ENCODE measurements at regions not wholly inside any gene's neighbourhood (a gene's known extent, or its start where the extent isn't known, plus 50 kb on each side); places are given as distances from the start of the nearest gene placed in this dataset.

DNA sequence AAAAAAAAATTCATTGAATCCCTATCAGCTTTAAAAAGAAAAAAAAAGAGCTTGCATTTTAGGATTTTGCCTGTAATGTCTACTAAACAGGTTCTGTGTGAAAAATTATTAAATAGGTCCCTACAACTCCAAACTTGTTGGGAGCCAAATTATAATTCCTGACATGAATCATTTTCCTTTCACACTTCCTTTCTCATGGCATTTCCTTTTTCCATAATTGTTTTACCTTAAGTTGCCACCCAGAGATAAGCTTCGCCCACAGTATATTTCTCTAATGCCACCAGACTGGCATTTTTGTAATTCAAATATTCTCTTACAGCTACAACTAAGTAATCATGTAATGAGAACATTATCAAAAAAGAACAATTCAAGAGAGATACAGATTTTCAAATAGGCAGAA lies 348.8 kb downstream of the EFNA5 start:
- TF ChIP-seq SIN3A (IDR thresholded peaks at IDR 0.05; ENCODE audit: borderline replicate concordance, insufficient read depth, low read length) (no peak), TAF1 (IDR thresholded peaks at IDR 0.05; ENCODE audit: borderline replicate concordance, insufficient read depth, low read length) (no peak), POLR2AphosphoS5 (IDR thresholded peaks at IDR 0.05; ENCODE audit: low read depth, low read length) (no peak), FOXP2 (optimal IDR thresholded peaks at IDR 0.05; ENCODE audit: borderline replicate concordance, extremely low read depth, extremely low read length, insufficient read depth) (no peak)
- TF ChIP-seq, protein P1, sequence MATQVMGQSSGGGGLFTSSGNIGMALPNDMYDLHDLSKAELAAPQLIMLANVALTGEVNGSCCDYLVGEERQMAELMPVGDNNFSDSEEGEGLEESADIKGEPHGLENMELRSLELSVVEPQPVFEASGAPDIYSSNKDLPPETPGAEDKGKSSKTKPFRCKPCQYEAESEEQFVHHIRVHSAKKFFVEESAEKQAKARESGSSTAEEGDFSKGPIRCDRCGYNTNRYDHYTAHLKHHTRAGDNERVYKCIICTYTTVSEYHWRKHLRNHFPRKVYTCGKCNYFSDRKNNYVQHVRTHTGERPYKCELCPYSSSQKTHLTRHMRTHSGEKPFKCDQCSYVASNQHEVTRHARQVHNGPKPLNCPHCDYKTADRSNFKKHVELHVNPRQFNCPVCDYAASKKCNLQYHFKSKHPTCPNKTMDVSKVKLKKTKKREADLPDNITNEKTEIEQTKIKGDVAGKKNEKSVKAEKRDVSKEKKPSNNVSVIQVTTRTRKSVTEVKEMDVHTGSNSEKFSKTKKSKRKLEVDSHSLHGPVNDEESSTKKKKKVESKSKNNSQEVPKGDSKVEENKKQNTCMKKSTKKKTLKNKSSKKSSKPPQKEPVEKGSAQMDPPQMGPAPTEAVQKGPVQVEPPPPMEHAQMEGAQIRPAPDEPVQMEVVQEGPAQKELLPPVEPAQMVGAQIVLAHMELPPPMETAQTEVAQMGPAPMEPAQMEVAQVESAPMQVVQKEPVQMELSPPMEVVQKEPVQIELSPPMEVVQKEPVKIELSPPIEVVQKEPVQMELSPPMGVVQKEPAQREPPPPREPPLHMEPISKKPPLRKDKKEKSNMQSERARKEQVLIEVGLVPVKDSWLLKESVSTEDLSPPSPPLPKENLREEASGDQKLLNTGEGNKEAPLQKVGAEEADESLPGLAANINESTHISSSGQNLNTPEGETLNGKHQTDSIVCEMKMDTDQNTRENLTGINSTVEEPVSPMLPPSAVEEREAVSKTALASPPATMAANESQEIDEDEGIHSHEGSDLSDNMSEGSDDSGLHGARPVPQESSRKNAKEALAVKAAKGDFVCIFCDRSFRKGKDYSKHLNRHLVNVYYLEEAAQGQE (IDR thresholded peaks at IDR 0.05; ENCODE audit: insufficient read depth in 1 of 2, low read depth in 2 of 2, low read length in 2 of 2) = no peak

DNA sequence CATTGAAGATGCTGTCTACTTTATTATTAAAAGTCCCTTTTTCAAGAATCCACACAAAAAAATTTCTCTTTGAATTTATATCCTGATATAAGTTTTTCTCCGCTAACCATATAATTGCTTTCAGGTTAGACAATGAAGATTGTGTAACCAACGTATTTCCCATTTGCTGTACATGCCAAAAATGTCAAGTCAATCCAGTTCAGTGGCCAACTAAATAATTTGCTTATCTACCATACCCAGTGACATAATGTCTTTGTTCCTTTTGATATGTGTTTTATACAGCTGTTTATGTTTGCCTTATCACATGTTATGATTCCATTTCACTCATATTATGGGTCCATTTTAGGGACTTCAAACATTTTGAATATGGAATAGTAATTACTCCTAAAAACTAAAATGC lies 349.9 kb downstream of the EFNA5 start:
- no peak for TF ChIP-seq POLR2AphosphoS5 (IDR thresholded peaks at IDR 0.05; ENCODE audit: low read depth, low read length)

DNA sequence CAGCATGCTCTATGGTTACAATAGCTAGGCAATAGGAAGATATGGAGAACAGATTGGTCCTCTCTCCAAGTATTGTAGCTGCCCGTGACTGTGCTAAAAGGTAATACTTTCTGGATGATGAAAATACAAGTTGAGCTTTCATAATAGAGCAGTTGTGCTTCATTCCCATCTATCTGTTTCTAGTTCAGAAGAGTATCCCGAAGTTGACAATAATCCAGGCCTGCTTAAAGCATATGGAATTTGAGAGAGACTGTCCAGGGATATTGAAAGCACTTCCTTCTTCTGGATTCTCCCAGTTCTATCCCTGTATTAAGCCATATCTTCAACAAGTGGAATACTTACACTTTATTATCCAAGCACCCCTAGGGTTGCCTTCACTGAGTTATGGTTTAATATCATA lies 350.4 kb downstream of the EFNA5 start:
- no peak for TF ChIP-seq TAF1 (IDR thresholded peaks at IDR 0.05; ENCODE audit: borderline replicate concordance, insufficient read depth, low read length)
- TF ChIP-seq SIN3A (IDR thresholded peaks at IDR 0.05; ENCODE audit: borderline replicate concordance, insufficient read depth, low read length) = no peak
- TF ChIP-seq POLR2AphosphoS5 (IDR thresholded peaks at IDR 0.05; ENCODE audit: low read depth, low read length) = no peak
- TF ChIP-seq, protein P1 (IDR thresholded peaks at IDR 0.05; ENCODE audit: insufficient read depth in 1 of 2, low read depth in 2 of 2, low read length in 2 of 2) = no peak
- TF ChIP-seq FOXP2 (optimal IDR thresholded peaks at IDR 0.05; ENCODE audit: borderline replicate concordance, extremely low read depth, extremely low read length, insufficient read depth) = no peak

DNA sequence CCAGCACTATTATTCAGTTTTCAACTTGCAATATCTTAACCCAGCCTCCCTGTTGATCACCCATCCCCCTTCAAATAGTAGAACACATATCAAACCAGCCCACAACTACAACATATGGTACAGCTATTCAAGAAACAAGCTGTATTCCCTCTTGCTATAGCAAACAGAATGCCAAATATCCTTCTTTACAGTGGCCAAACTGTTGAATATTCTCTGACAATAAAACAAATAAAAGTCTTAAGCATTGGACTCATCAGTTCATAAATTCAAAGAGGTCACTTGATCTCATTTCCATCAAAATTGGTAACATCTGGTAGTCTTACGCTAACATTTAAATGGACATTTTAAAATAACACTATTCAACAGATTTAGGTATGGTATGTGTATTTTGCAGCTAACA lies 350.8 kb downstream of the EFNA5 start:
- TF ChIP-seq SIN3A (IDR thresholded peaks at IDR 0.05; ENCODE audit: borderline replicate concordance, insufficient read depth, low read length) = no peak
- no peak for TF ChIP-seq FOXP2 (optimal IDR thresholded peaks at IDR 0.05; ENCODE audit: borderline replicate concordance, extremely low read depth, extremely low read length, insufficient read depth)
- TF ChIP-seq, protein P1 (IDR thresholded peaks at IDR 0.05; ENCODE audit: insufficient read depth in 1 of 2, low read depth in 2 of 2, low read length in 2 of 2) = no peak
- TF ChIP-seq POLR2AphosphoS5 (IDR thresholded peaks at IDR 0.05; ENCODE audit: low read depth, low read length) = no peak
- no peak for TF ChIP-seq TAF1 (IDR thresholded peaks at IDR 0.05; ENCODE audit: borderline replicate concordance, insufficient read depth, low read length)

DNA sequence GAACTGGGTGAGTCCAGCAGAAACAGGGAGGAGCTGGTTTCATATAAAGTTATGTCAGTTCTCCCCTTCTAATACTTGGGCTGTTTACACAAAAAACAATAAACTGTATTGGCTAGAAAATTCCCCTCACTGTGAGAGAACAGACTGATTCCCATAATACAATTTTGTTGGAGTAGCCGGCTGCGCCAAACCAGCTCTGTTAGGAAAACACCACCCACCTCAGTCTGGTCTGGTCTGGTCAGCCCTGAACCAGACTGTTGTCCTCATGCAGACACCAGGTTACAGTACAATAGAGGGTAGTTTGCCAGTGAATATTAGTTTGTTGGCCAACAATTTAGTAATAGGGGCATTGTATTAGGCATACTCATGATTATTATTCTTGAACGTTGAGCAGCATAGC lies 356.4 kb downstream of the EFNA5 start:
- no peak for TF ChIP-seq SIN3A (IDR thresholded peaks at IDR 0.05; ENCODE audit: borderline replicate concordance, insufficient read depth, low read length)
- TF ChIP-seq POLR2AphosphoS5 (IDR thresholded peaks at IDR 0.05; ENCODE audit: low read depth, low read length) = no peak
- no peak for TF ChIP-seq TAF1 (IDR thresholded peaks at IDR 0.05; ENCODE audit: borderline replicate concordance, insufficient read depth, low read length)
- no peak for TF ChIP-seq FOXP2 (optimal IDR thresholded peaks at IDR 0.05; ENCODE audit: borderline replicate concordance, extremely low read depth, extremely low read length, insufficient read depth)
- TF ChIP-seq, protein P1 (IDR thresholded peaks at IDR 0.05; ENCODE audit: insufficient read depth in 1 of 2, low read depth in 2 of 2, low read length in 2 of 2) = no peak

All from PFSK-1 (cell line).